ENCODE measurements at regions not wholly inside any gene's neighbourhood (a gene's known extent, or its start where the extent isn't known, plus 50 kb on each side); places are given as distances from the start of the nearest gene placed in this dataset.

GRCh38 chr9:103068753-103069152 lies 73.6 kb downstream of the CYLC2 start:
- peaks cover 3% of the 10 kb centered on the region for H3K9me3 Mint-ChIP-seq
- H3K4me3 Mint-ChIP-seq, result no peak overlapping the region
- no peak for DNase-seq
- CTCF ChIA-PET, result no interaction called here
- no peaks in the 10 kb centered on the region for H3K4me1 Mint-ChIP-seq
- H3K27me3 Mint-ChIP-seq, result no peaks in the 10 kb centered on the region
- no peaks in the 10 kb centered on the region for H3K36me3 Mint-ChIP-seq (ENCODE audit: low read depth)
- no peak overlapping the region for H3K27ac Mint-ChIP-seq
- POLR2A ChIA-PET, result no interaction called here

DNA sequence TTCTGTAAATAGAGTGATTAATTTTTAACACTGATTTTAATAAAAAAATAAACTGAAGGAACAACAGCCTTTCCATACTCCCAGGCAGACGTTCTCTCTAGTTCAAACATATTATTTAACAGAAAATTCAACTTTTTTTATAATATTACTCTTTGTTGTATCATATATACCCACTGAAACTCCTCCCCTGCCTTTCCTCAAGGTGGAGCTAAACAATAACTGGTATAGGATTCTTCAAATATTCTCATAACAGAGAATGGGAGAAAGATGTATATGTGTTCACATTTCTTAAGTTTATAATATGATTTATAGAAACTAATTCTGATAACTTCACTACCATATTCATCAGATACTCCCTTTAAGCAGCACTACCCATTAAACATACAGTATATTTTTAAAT lies 83.4 kb downstream of the CYLC2 start:
- Mint-ChIP-seq H3K4me1 (no peaks in the 10 kb centered on the region), H3K36me3 (ENCODE audit: low read depth) (no peaks in the 10 kb centered on the region), H3K9me3 (peaks cover 8% of the 10 kb centered on the region), H3K27ac (no peak overlapping the region), H3K27me3 (no peaks in the 10 kb centered on the region), H3K4me3 (no peak overlapping the region)
- ChIA-PET POLR2A (no interaction called here), CTCF (no interaction called here)
- no peak for DNase-seq

DNA sequence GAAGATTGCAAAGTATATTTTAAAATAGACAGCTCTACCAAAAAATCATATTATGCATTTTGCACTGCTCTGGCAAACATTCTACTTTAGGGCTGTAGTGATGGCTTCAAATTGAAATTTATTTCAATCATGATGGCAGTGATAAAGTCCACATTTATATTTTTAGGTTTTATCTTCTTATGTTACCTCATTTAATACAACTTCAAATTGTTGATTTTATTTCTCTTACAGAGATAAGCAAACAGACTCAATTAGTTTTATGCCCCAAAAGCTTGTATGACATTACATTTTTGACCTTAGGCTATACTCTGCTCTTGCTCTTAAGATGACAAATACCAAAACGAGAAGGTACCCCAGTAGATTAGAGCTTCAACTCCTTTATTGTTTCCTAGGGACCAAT lies 87.4 kb downstream of the CYLC2 start:
- H3K4me3 Mint-ChIP-seq, result no peak overlapping the region
- no peaks in the 10 kb centered on the region for H3K4me1 Mint-ChIP-seq
- H3K27ac Mint-ChIP-seq, result no peak overlapping the region
- no peak for DNase-seq
- POLR2A ChIA-PET, result no interaction called here
- no peaks in the 10 kb centered on the region for H3K36me3 Mint-ChIP-seq (ENCODE audit: low read depth)
- no peaks in the 10 kb centered on the region for H3K27me3 Mint-ChIP-seq
- CTCF ChIA-PET, result no interaction called here
- peaks cover 5% of the 10 kb centered on the region for H3K9me3 Mint-ChIP-seq

DNA sequence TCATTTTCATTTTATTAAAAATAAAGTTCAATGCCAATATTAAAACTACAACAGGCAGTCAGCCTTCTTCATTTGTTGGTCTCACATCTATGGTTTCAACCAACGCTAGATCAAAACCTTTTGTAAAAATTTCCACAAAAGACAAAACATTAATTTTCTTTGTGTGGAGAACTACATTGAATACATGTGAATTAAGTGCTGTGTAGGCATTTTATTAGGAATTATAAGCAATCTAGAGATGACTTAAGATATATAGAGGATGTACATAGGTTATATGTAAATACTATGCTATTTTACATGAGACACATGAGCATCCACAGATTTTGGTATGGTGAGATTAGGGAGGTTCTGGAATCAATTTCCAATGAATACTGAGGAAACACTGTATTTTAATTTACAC lies 94.2 kb downstream of the CYLC2 start:
- no peaks in the 10 kb centered on the region for H3K36me3 Mint-ChIP-seq (ENCODE audit: low read depth)
- H3K27me3 Mint-ChIP-seq, result no peaks in the 10 kb centered on the region

GRCh38 chr9:103104101-103104500 lies 109.0 kb downstream of the CYLC2 start:
- CTCF ChIA-PET, result no interaction called here
- POLR2A ChIA-PET, result no interaction called here
- no peak for DNase-seq
- Mint-ChIP-seq H3K4me3 (no peak overlapping the region), H3K27me3 (no peaks in the 10 kb centered on the region), H3K9me3 (no peaks in the 10 kb centered on the region), H3K27ac (no peak overlapping the region), H3K4me1 (no peaks in the 10 kb centered on the region), H3K36me3 (ENCODE audit: low read depth) (no peaks in the 10 kb centered on the region)

More for the DNA sequence above, 94.2 kb downstream of the CYLC2 start:
- peaks cover 3% of the 10 kb centered on the region for H3K9me3 Mint-ChIP-seq
- no peak overlapping the region for H3K4me3 Mint-ChIP-seq
- no peaks in the 10 kb centered on the region for H3K4me1 Mint-ChIP-seq
- no peak for DNase-seq
- POLR2A ChIA-PET, result no interaction called here
- no peak overlapping the region for H3K27ac Mint-ChIP-seq
- CTCF ChIA-PET, result no interaction called here

GRCh38 chr9:103116246-103116645 lies 121.1 kb downstream of the CYLC2 start:
- peaks cover 3% of the 10 kb centered on the region for H3K9me3 Mint-ChIP-seq
- no peak for DNase-seq
- no peak overlapping the region for H3K27ac Mint-ChIP-seq
- no peaks in the 10 kb centered on the region for H3K36me3 Mint-ChIP-seq (ENCODE audit: low read depth)
- no peak overlapping the region for H3K4me3 Mint-ChIP-seq
- ChIA-PET POLR2A (no interaction called here), CTCF (no interaction called here)
- H3K4me1 Mint-ChIP-seq, result no peaks in the 10 kb centered on the region
- H3K27me3 Mint-ChIP-seq, result no peaks in the 10 kb centered on the region

DNA sequence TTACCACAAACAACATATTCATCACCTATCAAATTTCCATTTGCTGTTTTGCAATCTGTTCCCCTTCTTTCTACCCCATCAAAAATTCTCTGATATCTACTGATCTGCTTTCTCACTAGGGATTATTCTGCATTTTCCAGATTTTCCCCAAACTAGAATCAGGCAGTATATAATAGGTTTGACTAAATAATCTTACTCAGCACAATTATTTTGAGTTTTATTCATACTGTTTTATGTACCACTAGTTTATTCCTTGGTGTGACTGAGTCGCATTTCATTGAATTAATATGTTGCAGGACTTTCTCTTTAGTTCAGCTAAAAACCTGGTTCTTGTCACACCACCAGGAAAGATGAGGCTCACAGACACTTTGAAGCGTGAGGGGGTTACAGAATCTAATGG lies 131.4 kb downstream of the CYLC2 start:
- H3K27ac Mint-ChIP-seq, result no peak overlapping the region
- H3K9me3 Mint-ChIP-seq, result peaks cover 9% of the 10 kb centered on the region
- no peaks in the 10 kb centered on the region for H3K27me3 Mint-ChIP-seq
- ChIA-PET CTCF (no interaction called here), POLR2A (no interaction called here)
- no peaks in the 10 kb centered on the region for H3K4me1 Mint-ChIP-seq
- no peak for DNase-seq
- H3K4me3 Mint-ChIP-seq, result no peak overlapping the region
- H3K36me3 Mint-ChIP-seq (ENCODE audit: low read depth), result no peaks in the 10 kb centered on the region

GRCh38 chr9:103139891-103140290 lies 144.8 kb downstream of the CYLC2 start:
- H3K4me3 Mint-ChIP-seq, result no peak overlapping the region
- ChIA-PET CTCF (no interaction called here), POLR2A (no interaction called here)
- H3K4me1 Mint-ChIP-seq, result no peaks in the 10 kb centered on the region
- H3K27ac Mint-ChIP-seq, result no peak overlapping the region
- no peaks in the 10 kb centered on the region for H3K27me3 Mint-ChIP-seq
- peaks cover 4% of the 10 kb centered on the region for H3K9me3 Mint-ChIP-seq
- H3K36me3 Mint-ChIP-seq (ENCODE audit: low read depth), result no peaks in the 10 kb centered on the region
- no peak for DNase-seq

DNA sequence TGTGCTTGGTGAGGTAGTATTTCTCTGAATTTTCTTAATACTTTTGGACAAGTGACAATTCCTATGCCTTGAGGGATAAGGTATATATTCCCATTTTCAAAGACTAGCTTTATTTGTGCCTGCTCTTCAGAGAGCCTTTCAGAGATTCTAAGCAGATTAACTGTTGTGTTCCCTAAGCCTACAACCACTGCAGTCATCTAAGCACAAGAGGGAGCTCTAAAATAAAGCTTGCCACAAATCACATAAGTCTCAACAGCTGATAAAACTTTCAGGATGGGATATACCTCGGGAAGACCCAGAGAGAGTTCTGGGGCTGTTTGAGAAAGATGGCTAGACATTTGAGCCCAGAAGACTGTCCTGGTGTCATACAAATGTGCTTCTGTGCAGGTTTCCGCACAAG lies 157.3 kb downstream of the CYLC2 start:
- no peaks in the 10 kb centered on the region for H3K27me3 Mint-ChIP-seq
- H3K4me3 Mint-ChIP-seq, result no peak overlapping the region
- H3K27ac Mint-ChIP-seq, result no peak overlapping the region
- no peaks in the 10 kb centered on the region for H3K4me1 Mint-ChIP-seq
- no peak for DNase-seq
- CTCF ChIA-PET, result no interaction called here
- H3K36me3 Mint-ChIP-seq (ENCODE audit: low read depth), result no peaks in the 10 kb centered on the region
- peaks cover 16% of the 10 kb centered on the region for H3K9me3 Mint-ChIP-seq
- POLR2A ChIA-PET, result no interaction called here

DNA sequence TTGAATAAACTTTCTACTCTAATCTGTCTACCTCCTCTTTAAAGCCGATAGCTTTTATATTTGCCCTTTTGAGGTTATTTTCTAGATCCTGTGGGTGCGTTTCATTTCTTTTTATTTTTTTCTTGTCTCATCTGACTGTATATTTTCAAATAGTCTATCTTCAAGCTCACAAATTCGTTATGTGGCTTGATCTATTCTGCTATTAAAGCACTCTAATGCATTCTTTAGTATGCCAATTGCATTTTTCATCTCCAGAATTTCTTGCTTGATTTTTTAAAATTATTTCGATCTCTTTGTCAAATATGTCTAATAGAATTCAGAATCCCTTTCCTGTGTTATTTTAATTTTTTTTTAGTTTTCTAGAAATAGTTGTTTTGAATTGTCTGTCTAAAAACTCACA lies 172.4 kb downstream of the CYLC2 start:
- no peaks in the 10 kb centered on the region for H3K36me3 Mint-ChIP-seq (ENCODE audit: low read depth)
- peaks cover 13% of the 10 kb centered on the region for H3K9me3 Mint-ChIP-seq

GRCh38 chr9:103168254-103168653 lies 173.1 kb downstream of the CYLC2 start:
- Mint-ChIP-seq H3K27ac (no peak overlapping the region), H3K9me3 (peaks cover 13% of the 10 kb centered on the region), H3K36me3 (ENCODE audit: low read depth) (no peaks in the 10 kb centered on the region), H3K4me1 (no peaks in the 10 kb centered on the region), H3K4me3 (no peak overlapping the region), H3K27me3 (no peaks in the 10 kb centered on the region)
- POLR2A ChIA-PET, result no interaction called here
- CTCF ChIA-PET, result no interaction called here
- DNase-seq, result no peak

More for the DNA sequence above, 172.4 kb downstream of the CYLC2 start:
- Mint-ChIP-seq H3K27me3 (no peaks in the 10 kb centered on the region), H3K27ac (no peak overlapping the region), H3K4me3 (no peak overlapping the region), H3K4me1 (no peaks in the 10 kb centered on the region)
- no peak for DNase-seq
- POLR2A ChIA-PET, result no interaction called here
- CTCF ChIA-PET, result no interaction called here

DNA sequence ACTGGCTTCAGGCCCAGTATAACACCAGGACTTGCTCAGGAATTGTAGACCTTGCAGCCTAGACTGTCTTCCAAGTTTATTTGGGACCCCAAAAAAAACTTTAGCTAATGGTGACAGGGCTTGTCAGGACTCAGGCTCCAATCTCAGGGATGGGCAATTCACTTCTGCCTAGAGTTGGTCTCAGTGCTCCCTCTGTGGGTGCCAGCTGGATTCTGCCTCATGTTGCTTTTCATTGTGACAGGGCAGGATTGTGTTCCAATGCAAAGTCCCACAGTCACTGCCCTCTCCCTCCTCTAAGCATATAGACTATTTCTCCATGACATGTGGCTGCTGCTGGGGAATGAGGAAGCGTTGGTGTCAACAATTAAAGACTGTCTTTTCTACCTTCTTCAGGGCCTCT lies 174.7 kb downstream of the CYLC2 start:
- DNase-seq, result no peak
- Mint-ChIP-seq H3K4me1 (no peaks in the 10 kb centered on the region), H3K4me3 (no peak overlapping the region), H3K27me3 (no peaks in the 10 kb centered on the region), H3K27ac (no peak overlapping the region), H3K36me3 (ENCODE audit: low read depth) (no peaks in the 10 kb centered on the region), H3K9me3 (peaks cover 14% of the 10 kb centered on the region)
- POLR2A ChIA-PET, result no interaction called here
- CTCF ChIA-PET, result no interaction called here

GRCh38 chr9:103183701-103184171 lies 188.6 kb downstream of the CYLC2 start:
- no peaks in the 10 kb centered on the region for H3K36me3 Mint-ChIP-seq (ENCODE audit: low read depth)
- H3K4me3 Mint-ChIP-seq, result no peak overlapping the region
- POLR2A ChIA-PET, result no interaction called here
- no peaks in the 10 kb centered on the region for H3K4me1 Mint-ChIP-seq
- CTCF ChIA-PET, result no interaction called here
- no peak overlapping the region for H3K27ac Mint-ChIP-seq
- peaks cover 5% of the 10 kb centered on the region for H3K9me3 Mint-ChIP-seq
- DNase-seq, result no peak
- H3K27me3 Mint-ChIP-seq, result no peaks in the 10 kb centered on the region

DNA sequence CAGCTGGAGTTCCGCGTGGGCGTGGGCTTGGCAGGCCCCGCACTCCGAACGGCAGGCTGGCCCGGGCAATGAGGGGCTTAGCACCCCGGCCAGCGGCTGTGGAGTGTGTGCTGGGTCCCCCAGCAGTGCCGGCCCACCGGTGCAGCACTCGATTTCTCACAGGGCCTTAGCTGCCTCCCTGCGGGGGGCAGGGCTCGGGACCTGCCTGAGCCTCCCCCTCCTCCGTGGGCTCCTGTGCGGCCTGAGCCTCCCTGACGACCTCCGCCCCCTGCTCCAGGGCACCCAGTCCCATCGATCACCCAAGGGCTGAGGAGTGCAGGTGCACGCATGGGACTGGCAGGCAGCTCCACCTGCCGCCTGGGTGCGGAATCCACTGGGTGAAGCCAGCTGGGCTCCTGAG lies 191.8 kb downstream of the CYLC2 start:
- CTCF ChIA-PET, result no interaction called here
- H3K36me3 Mint-ChIP-seq (ENCODE audit: low read depth), result no peaks in the 10 kb centered on the region
- POLR2A ChIA-PET, result no interaction called here
- no peak for DNase-seq
- no peaks in the 10 kb centered on the region for H3K4me1 Mint-ChIP-seq
- H3K27me3 Mint-ChIP-seq, result no peaks in the 10 kb centered on the region
- H3K4me3 Mint-ChIP-seq, result no peak overlapping the region
- peaks cover 7% of the 10 kb centered on the region for H3K9me3 Mint-ChIP-seq
- H3K27ac Mint-ChIP-seq, result no peak overlapping the region

GRCh38 chr9:103188781-103189350 lies 193.7 kb downstream of the CYLC2 start:
- Mint-ChIP-seq H3K27me3 (no peaks in the 10 kb centered on the region), H3K27ac (no peak overlapping the region), H3K36me3 (ENCODE audit: low read depth) (no peaks in the 10 kb centered on the region), H3K4me3 (no peak overlapping the region), H3K4me1 (no peaks in the 10 kb centered on the region), H3K9me3 (peaks cover 7% of the 10 kb centered on the region)
- ChIA-PET CTCF (no interaction called here), POLR2A (no interaction called here)
- DNase-seq, result no peak

Data from activated CD4-positive, alpha-beta memory T cell treated with anti-CD3 and anti-CD28 coated beads, Interleukin-2, amount 10 ng/mL, durations not matched to agents 7 days and 5 days (primary cell).